GM18873 (cell line): ENCODE measurements at regions not wholly inside any gene's neighbourhood (a gene's known extent, or its start where the extent isn't known, plus 50 kb on each side); places are given as distances from the start of the nearest gene placed in this dataset.

Source experiments
- ATAC-seq: cut with Tn5 transposase; IDR thresholded peaks from one replicate; pipeline ENCODE4 v1.9.1; 2021; ENCODE audit warnings: mild to moderate bottlenecking, moderate library complexity, moderate number of reproducible peaks; ENCODE audit not compliant: unreplicated experiment, low FRiP score

GRCh38 chr12:126727218-126728075 lies 1539.5 kb upstream of the TMEM132C start:
- ATAC-seq = no peak

- no peak for ATAC-seq
Measured at GRCh38 chr12:126734296-126734695, 1532.7 kb upstream of the TMEM132C start.

GRCh38 chr12:126734710-126735109 lies 1532.3 kb upstream of the TMEM132C start:
- no peak for ATAC-seq

- ATAC-seq = no peak
Measured at GRCh38 chr12:126741536-126742240, 1525.3 kb upstream of the TMEM132C start.

GRCh38 chr12:126742241-126742641 lies 1524.7 kb upstream of the TMEM132C start:
- no peak for ATAC-seq

- ATAC-seq = no peak
Measured at GRCh38 chr12:126747530-126748149, 1519.3 kb upstream of the TMEM132C start.

GRCh38 chr12:126752021-126752420 lies 1514.9 kb upstream of the TMEM132C start:
- ATAC-seq = no peak

- no peak for ATAC-seq
Measured at GRCh38 chr12:126757326-126757725, 1509.6 kb upstream of the TMEM132C start.

GRCh38 chr12:126760092-126760491 lies 1506.9 kb upstream of the TMEM132C start:
- no peak for ATAC-seq

GRCh38 chr12:126761420-126761819 lies 1505.5 kb upstream of the TMEM132C start:
- ATAC-seq = no peak

- ATAC-seq = no peak
Measured at GRCh38 chr12:126762150-126762549, 1504.8 kb upstream of the TMEM132C start.

GRCh38 chr12:126763359-126763758 lies 1503.6 kb upstream of the TMEM132C start:
- no peak for ATAC-seq

GRCh38 chr12:126767334-126767733 lies 1499.6 kb upstream of the TMEM132C start:
- no peak for ATAC-seq

GRCh38 chr12:126768517-126768916 lies 1498.5 kb upstream of the TMEM132C start:
- ATAC-seq = no peak

GRCh38 chr12:126770188-126770587 lies 1496.8 kb upstream of the TMEM132C start:
- ATAC-seq = no peak

GRCh38 chr12:126772171-126772864 lies 1494.7 kb upstream of the TMEM132C start:
- ATAC-seq = peak; percentile 83

- no peak for ATAC-seq
Measured at GRCh38 chr12:126773012-126773411, 1494.0 kb upstream of the TMEM132C start.

- ATAC-seq = no peak
Measured at GRCh38 chr12:126773491-126773890, 1493.5 kb upstream of the TMEM132C start.

GRCh38 chr12:126776026-126776655 lies 1490.8 kb upstream of the TMEM132C start:
- no peak for ATAC-seq

GRCh38 chr12:126780343-126780742 lies 1486.6 kb upstream of the TMEM132C start:
- no peak for ATAC-seq
